ENCODE measurements at regions not wholly inside any gene's neighbourhood (a gene's known extent, or its start where the extent isn't known, plus 50 kb on each side); places are given as distances from the start of the nearest gene placed in this dataset.

DNA sequence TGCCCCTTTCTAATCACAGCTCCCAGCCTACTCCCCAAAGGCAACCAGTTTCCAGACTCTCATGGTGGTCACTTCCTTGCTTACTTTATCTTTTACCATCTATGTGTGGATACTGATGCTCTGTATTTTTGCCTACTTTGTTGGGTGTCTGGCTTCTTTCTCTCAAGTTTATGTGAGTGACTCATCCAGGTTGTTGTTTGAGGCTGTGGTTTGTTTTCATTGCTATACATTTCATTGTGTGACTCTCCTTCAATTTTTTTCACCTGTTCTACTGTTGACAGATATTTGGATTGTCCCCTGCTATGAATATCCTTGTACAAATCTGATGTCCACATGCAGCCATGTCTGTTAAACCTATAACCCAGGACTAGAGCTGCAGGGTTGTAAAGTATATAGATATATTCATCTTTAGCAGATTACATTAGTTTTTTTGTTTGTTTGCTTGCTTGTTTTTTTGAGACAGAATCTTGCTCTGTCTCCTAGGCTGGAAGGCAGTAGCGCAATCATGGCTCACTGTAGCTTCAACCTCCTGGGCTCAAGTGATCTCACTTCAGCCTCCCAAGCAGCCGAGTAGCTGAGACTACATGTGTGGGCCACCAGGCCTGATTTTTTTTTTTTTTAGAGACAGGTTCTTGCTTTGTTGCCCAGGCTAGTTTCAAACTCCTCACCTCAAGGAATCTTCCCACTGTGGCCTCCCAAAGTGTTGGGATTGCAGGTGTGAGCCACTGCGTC, 72.9 kb upstream of the EEF1E1 start:
- Mint-ChIP-seq H3K9me3 (no peaks in the 10 kb centered on the region), H3K36me3 (ENCODE audit: low read depth) (0 out of 2 replicates have a peak, but pooled peaks cover 3% of the 10 kb centered on the region), H3K27me3 (ENCODE audit: insufficient read depth) (no peaks in the 10 kb centered on the region), H3K27ac (no peak overlapping the region), H3K4me1 (ENCODE audit: low read depth) (peaks cover 30% of the 10 kb centered on the region), H3K4me3 (no peak overlapping the region)
- TF ChIP-seq, protein P1, sequence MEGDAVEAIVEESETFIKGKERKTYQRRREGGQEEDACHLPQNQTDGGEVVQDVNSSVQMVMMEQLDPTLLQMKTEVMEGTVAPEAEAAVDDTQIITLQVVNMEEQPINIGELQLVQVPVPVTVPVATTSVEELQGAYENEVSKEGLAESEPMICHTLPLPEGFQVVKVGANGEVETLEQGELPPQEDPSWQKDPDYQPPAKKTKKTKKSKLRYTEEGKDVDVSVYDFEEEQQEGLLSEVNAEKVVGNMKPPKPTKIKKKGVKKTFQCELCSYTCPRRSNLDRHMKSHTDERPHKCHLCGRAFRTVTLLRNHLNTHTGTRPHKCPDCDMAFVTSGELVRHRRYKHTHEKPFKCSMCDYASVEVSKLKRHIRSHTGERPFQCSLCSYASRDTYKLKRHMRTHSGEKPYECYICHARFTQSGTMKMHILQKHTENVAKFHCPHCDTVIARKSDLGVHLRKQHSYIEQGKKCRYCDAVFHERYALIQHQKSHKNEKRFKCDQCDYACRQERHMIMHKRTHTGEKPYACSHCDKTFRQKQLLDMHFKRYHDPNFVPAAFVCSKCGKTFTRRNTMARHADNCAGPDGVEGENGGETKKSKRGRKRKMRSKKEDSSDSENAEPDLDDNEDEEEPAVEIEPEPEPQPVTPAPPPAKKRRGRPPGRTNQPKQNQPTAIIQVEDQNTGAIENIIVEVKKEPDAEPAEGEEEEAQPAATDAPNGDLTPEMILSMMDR (IDR thresholded peaks at IDR 0.05), result no peak
- no peak for DNase-seq

GRCh38 chr6:8174571-8174970, 72.2 kb upstream of the EEF1E1 start:
- DNase-seq, result no peak
- no peak overlapping the region for H3K4me3 Mint-ChIP-seq
- TF ChIP-seq, protein P1 (IDR thresholded peaks at IDR 0.05), result no peak
- H3K27me3 Mint-ChIP-seq (ENCODE audit: insufficient read depth), result no peaks in the 10 kb centered on the region
- no peak overlapping the region for H3K27ac Mint-ChIP-seq
- peaks cover 23% of the 10 kb centered on the region for H3K4me1 Mint-ChIP-seq (ENCODE audit: low read depth)
- 0 out of 2 replicates have a peak, but pooled peaks cover 3% of the 10 kb centered on the region for H3K36me3 Mint-ChIP-seq (ENCODE audit: low read depth)
- H3K9me3 Mint-ChIP-seq, result no peaks in the 10 kb centered on the region

GRCh38 chr6:8172530-8172929, 70.2 kb upstream of the EEF1E1 start:
- TF ChIP-seq, protein P1 (IDR thresholded peaks at IDR 0.05), result no peak
- H3K4me1 Mint-ChIP-seq (ENCODE audit: low read depth), result peaks cover 10% of the 10 kb centered on the region

GRCh38 chr6:8170754-8171153, 68.4 kb upstream of the EEF1E1 start:
- Mint-ChIP-seq H3K36me3 (ENCODE audit: low read depth) (no peaks in the 10 kb centered on the region), H3K9me3 (no peaks in the 10 kb centered on the region), H3K27me3 (ENCODE audit: insufficient read depth) (no peaks in the 10 kb centered on the region; the same call in 1 of the 2 replicates), H3K4me3 (no peak overlapping the region), H3K27ac (no peak overlapping the region), H3K4me1 (ENCODE audit: low read depth) (0 out of 2 replicates have a peak, but pooled peaks cover 5% of the 10 kb centered on the region)
- DNase-seq, result no peak
- TF ChIP-seq, protein P1 (IDR thresholded peaks at IDR 0.05), result no peak

More at GRCh38 chr6:8172530-8172929, 70.2 kb upstream of the EEF1E1 start:
- Mint-ChIP-seq H3K36me3 (ENCODE audit: low read depth) (0 out of 2 replicates have a peak, but pooled peaks cover 3% of the 10 kb centered on the region), H3K4me3 (no peak overlapping the region), H3K9me3 (no peaks in the 10 kb centered on the region), H3K27ac (no peak overlapping the region), H3K27me3 (ENCODE audit: insufficient read depth) (no peaks in the 10 kb centered on the region; the same call in 1 of the 2 replicates)
- no peak for DNase-seq

DNA sequence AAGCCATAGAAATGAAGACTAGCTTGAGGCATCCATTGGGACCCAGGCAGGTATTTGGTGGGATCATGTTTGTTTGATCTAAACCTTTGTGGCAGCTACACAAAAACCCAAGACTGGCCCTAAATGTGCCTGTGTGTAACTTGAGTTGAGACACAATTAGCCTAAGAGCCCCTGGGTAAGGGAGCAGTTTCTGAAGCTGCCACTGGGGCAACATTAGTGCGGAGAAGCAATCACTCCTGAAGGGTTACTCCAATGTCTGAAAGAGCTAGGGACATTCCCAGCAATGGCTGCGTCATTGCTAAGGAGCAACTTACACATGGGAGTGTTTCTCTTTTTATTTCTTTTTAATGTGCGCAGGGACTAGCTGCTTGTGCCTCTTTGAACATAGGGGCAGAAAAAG, 67.9 kb upstream of the EEF1E1 start:
- H3K27ac Mint-ChIP-seq, result no peak overlapping the region
- H3K9me3 Mint-ChIP-seq, result no peaks in the 10 kb centered on the region
- no peaks in the 10 kb centered on the region; the same call in 1 of the 2 replicates for H3K27me3 Mint-ChIP-seq (ENCODE audit: insufficient read depth)
- TF ChIP-seq, protein P1 (IDR thresholded peaks at IDR 0.05), result peak; percentile 14; the same call in 1 of the 2 replicates
- H3K4me1 Mint-ChIP-seq (ENCODE audit: low read depth), result 0 out of 2 replicates have a peak, but pooled peaks cover 5% of the 10 kb centered on the region
- H3K4me3 Mint-ChIP-seq, result no peak overlapping the region
- no peaks in the 10 kb centered on the region for H3K36me3 Mint-ChIP-seq (ENCODE audit: low read depth)
- DNase-seq, result no peak

Measured in HFFc6 (cell line).